ENCODE measurements at regions not wholly inside any gene's neighbourhood (a gene's known extent, or its start where the extent isn't known, plus 50 kb on each side); places are given as distances from the start of the nearest gene placed in this dataset.

- no peak for DNase-seq
These were observed 228.4 kb upstream of the AGAP1 start for GRCh38 chr2:235265348-235265965.

DNA sequence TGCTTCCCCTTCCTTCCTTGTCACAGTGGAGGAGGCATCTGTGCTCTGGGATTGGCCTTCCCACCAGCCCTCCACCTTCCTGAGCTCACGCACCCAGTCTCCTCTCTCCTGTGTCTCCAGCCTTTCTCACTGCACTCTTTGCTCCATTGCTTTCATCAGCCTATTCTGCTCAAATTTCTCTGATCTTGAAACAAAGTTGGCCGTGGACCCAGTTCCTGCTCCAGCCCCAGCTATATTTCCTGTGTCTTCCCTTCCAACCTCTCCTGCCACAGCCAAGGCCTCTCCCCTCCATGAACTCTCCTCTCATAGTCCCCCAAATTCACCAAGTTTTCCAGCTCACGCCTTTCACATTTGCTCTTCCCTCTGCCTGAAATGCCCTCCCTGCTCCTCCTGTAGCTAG, 226.6 kb upstream of the AGAP1 start:
- DNase-seq: no peak

DNA sequence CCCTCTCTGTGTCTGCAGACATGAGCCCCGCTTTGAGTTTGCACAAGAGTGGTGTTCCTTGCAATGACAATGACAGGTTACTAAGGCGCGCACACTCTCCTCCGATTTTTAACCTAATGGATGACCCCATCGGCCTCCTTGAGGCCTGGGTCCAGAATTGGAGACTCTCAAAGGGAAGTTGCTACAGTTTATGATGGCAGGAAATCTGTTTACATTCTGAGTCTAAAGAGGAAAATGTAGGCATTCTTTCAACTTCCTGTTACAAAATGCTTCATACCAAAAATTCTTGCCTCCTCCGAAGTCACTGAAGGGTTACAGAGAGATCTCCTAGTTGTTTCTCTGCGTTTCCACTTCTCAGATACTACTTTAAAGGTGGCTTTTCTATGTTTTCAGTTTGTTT, 225.3 kb upstream of the AGAP1 start:
- DNase-seq: no peak

- no peak for DNase-seq
These were observed 223.6 kb upstream of the AGAP1 start for GRCh38 chr2:235270291-235270690.

GRCh38 chr2:235270956-235271355, 222.9 kb upstream of the AGAP1 start:
- no peak for DNase-seq

DNA sequence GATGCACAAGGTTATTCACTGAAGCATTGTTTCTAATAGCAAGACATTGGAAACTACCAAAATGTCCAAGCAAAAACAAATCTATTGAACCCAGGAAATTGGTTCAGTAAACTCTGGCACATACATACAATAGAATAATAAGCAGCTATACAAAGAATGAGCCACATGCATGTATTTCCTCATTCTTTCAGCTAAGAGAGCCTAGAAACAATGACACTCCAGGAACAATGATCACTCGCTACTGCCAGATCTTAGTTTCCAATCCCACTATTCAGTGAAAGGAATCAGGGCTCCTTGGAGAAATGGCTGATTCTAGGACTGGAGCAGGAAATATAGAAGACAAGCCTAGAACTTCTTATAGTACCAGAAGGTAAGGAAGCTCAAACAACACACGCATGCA, 221.9 kb upstream of the AGAP1 start:
- no peak for DNase-seq

DNA sequence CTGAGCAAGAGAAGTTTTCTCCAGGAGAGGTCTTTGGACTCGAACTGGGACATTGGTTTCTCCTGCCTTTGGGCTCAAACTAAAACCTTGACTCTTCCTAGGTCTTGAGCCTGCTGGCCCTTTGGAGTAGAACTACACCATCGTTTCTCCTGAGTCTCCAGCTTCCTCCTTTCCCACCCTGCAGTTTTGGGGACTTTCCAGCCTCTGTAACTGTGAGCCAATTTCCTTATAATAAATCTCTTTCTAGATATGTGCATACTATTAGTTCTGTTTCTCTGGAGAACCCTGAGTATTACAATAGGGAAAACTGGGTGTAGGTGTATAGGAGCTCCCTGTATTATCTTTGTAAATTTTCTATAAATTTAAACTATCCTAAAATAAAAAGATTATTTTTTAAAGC, 219.8 kb upstream of the AGAP1 start:
- DNase-seq: no peak

- no peak for DNase-seq
These were observed 216.4 kb upstream of the AGAP1 start for GRCh38 chr2:235277485-235277884.

DNA sequence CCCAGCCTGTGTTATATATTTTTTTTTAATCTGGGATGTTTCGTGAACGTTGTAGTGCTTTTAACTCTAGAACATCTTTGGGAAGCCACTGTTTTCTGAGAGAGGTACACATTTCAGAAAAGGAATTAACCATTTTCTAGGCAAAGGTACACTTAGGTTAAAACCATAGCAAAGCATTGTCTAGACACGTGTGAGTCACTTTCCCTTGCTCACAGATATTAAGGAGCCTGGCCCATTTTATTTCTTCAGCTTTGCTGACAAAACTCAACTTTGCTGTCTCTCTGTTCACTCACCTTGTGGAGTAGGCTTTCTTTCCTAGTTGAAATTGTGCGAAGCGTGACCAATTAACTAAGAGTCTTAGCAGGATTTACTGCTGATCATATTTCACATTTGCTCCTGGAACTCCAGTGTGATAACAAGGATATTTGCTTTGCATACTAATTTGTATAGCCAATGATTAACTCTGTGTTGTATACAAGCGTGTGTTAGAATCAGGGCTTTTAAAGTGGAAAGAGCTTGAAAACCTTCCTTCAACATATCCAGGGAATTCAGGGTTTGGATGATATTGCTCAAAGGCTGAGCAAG, 215.0 kb upstream of the AGAP1 start:
- DNase-seq: no peak

DNA sequence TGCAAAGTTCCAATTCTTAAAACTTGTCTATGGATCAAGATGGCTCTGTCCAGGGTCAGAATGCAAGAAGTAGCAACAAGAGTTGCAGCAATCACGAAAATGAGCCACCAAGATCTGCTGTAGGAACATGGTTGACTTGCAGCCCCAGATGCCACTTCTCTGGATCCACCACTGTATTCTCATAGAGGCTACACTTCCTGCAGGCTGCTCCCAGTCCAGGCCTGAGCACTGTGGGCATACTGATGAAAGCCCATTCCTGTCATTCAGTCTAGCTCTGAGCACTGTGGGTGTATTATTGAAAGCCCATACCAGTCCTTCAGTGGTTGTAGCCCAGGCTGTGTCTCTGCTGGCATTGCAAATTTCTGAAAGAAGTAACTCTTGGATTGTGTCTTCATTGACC, 213.9 kb upstream of the AGAP1 start:
- DNase-seq: no peak

DNA sequence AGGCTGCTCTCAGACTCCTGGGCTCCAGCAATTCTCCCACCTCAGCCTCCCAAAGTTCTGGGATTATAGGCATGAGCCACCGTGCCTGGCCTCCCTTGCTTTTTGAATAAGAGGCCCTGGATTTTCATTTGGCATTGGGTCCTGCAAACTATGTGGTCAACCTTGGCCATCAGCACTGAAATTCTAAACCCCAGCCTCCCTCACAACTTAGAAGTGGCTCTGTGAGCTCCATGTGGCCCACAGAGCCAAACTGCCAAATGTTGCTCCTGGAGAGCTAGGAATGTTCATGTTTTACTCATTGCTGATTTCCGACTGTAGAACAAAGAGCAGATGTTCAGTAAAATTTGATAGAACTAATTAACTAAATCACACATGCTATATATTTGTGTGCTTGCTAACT, 210.6 kb upstream of the AGAP1 start:
- DNase-seq: no peak

DNA sequence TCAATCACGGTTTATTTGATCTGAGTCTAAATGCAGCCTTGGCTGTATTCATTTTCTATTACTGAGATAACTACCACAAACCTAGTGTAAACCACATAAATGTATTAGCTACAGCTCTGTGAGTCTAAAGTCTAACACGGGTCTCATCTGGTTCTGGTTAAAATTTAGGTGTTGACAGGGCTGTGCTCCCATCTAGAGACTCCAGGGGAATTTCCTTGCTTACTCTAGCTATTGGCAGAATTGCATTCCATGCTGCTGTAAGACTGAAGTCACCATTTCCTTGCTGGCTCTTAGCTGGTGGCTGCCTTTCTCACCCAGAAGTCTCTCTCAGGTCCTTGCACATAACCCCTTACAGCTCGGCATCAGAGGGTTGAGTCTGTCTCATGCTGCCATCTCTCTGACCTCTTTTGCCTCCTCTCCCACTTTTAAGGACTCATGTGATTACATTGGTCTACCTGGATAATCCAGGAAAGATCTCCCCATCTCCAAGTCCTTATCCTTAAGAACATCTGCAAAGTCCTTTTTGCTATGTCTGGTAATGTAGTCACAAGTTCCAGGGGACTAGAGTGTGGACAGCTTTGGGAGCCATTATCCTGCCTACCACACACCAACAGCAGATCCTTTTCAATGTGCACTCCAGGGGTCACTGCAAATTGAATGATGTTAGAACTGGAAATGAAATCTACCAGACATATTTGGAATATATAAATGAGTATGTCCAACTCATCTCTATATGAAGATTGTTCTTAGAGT, 207.0 kb upstream of the AGAP1 start:
- DNase-seq: no peak

- no peak for DNase-seq
These were observed 206.5 kb upstream of the AGAP1 start for GRCh38 chr2:235287375-235287733.

DNA sequence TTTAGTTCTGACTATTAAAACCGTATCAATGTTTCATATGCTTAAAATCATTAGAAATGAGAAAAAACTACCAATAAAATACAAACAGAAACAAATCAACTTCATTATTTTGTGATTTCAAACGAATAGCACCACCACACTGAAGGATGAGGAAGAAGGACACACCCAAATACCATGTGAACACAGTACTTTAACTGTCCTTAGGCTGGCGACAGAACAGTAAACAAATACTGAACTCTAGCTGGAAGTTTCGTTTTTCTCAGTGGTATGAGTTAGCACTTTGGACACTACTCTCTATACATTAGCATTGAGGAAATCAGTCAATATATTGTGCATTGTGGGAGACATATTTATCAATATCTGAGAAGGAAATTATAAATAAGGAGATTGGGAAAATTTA, 202.4 kb upstream of the AGAP1 start:
- no peak for DNase-seq

DNA sequence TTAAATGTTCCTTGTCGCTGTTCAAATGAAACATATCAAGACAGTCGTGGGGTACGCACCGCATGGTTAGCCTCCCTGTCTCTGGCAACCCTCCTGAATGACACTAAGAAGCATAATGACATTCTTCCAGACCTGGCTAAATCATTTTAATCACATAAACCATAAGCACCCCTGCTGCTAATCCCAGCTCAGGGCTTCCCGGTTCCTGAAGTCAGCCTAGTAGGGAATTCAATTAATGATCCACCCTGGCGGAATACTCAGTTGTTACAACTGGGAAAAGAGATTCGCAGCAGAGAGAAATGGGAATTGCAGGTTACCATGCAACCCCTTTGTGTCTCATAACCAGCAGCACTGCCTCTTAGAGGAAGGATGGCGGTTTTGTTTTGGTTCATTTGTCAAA, 200.8 kb upstream of the AGAP1 start:
- DNase-seq: no peak

GRCh38 chr2:235295831-235296230, 198.0 kb upstream of the AGAP1 start:
- no peak for DNase-seq

DNA sequence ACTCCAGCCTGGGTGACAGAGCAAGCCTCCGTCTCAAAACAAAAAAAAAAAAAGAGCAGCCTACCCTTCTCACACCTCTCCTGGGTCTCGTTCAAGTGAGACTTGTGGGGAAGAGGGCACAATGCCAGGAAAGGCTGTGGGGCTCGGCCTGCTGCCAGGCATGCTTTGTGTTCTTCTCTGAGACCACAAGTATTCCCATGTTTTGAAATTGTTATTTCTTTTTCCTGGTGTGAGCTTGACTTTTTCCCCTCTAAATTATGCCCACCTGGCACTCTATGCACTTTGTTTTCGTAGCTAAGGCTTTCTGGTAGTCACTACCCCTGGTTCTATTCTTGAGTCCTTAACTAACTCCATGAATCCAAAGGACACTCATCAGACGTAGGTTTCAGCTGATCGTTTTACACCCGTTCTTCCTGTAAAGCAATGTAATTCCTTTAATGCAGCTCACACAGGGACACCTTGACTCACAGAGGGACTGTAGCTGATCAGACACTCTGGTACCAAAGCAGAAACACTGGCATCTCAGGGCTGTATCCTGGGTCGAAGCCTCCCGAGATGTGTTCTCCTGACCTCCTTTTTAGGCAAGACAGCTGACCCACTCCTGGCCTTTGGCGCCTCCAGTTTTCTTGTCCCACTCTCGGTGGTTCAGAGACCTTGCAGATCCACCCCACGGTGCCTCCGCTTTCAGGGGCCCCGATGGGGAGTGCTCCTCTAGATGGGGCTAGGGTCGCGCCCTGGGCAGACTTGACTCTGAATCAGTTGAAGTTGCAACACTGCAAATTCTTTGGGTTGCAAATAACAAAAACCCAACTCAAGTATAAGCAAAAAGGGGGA, 193.3 kb upstream of the AGAP1 start:
- DNase-seq: peak; percentile 70

- no peak for DNase-seq
These were observed 192.4 kb upstream of the AGAP1 start for GRCh38 chr2:235301202-235302076.

- no peak for DNase-seq
These were observed 191.6 kb upstream of the AGAP1 start for GRCh38 chr2:235302263-235302662.

DNA sequence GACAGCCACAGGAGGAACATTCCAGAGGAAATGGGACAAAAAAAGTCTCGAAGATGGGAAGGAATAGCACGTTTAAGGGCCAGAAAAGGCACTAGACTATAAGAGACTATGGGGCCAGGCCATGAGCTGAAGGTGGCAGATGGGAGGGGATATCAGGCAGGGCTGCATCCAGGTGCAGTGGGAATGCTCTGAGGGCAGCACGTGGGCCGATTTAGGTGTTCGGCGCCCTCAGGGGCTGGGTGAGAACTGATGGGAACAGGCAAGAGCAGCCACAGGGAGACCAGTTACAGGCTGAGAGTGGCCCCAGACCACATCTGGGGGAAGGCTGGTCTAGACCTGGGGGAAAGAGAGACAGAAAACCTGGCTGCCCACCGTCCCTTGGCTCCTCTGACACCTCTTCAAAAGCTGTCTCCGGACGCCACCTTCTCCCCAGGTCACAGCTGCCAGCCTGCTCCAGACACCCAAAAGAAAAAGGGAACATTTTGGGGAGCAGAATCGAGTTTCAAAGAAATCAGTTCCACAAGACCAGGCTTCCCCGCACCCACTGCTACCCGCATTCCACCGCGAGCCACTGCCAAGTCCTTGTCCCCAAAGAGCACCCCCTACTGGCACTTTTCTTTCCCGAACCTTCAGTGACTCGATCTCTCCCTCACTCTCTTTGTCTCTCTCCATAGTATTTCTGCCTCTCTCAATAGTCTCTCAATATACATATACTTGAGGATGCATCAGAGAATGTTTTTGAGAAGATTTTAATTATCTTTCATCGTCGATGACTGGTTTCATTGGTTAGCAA, 190.1 kb upstream of the AGAP1 start:
- DNase-seq: no peak

GRCh38 chr2:235305678-235306077, 188.2 kb upstream of the AGAP1 start:
- DNase-seq: no peak

- DNase-seq: no peak
These were observed 182.8 kb upstream of the AGAP1 start for GRCh38 chr2:235311044-235311443.
